ENCODE measurements at regions not wholly inside any gene's neighbourhood (a gene's known extent, or its start where the extent isn't known, plus 50 kb on each side); places are given as distances from the start of the nearest gene placed in this dataset.

GRCh38 chr4:173924561-173924960, 358.9 kb downstream of the FBXO8 start:
- DNase-seq = no peak
- H3K18ac ChIP-seq (ENCODE audit: insufficient read length, low read depth, low read length) = no peak overlapping the region
- no peaks in the 10 kb centered on the region for H3K23me2 ChIP-seq (ENCODE audit: insufficient read length, low read depth, low read length, poor library complexity, severe bottlenecking)
- H4K91ac ChIP-seq (ENCODE audit: insufficient read length, low read depth, low read length) = no peak overlapping the region
- no peak overlapping the region for H3K27ac ChIP-seq (ENCODE audit: insufficient read length, low read depth, low read length)
- H3K9ac ChIP-seq (ENCODE audit: extremely low read depth, insufficient read length, low read length) = no peak overlapping the region
- no peaks in the 10 kb centered on the region for H4K20me1 ChIP-seq (ENCODE audit: control insufficient read depth, insufficient read depth, insufficient read length)
- no peak overlapping the region for H4K8ac ChIP-seq (replicated peaks; ENCODE audit: insufficient read length, low read depth, low read length)
- H3K4me1 ChIP-seq (ENCODE audit: insufficient read depth, low read length) = no peaks in the 10 kb centered on the region; the same call in 1 of the 2 replicates
- H3K27me3 ChIP-seq (ENCODE audit: insufficient read depth, low read length) = no peaks in the 10 kb centered on the region
- no peak overlapping the region for H2BK5ac ChIP-seq (ENCODE audit: insufficient read length, low read length)
- no peaks in the 10 kb centered on the region for H3K79me2 ChIP-seq (ENCODE audit: insufficient read depth, low read length)
- H3K4ac ChIP-seq (ENCODE audit: low read depth, low read length) = no peak overlapping the region
- TF ChIP-seq, protein P1, sequence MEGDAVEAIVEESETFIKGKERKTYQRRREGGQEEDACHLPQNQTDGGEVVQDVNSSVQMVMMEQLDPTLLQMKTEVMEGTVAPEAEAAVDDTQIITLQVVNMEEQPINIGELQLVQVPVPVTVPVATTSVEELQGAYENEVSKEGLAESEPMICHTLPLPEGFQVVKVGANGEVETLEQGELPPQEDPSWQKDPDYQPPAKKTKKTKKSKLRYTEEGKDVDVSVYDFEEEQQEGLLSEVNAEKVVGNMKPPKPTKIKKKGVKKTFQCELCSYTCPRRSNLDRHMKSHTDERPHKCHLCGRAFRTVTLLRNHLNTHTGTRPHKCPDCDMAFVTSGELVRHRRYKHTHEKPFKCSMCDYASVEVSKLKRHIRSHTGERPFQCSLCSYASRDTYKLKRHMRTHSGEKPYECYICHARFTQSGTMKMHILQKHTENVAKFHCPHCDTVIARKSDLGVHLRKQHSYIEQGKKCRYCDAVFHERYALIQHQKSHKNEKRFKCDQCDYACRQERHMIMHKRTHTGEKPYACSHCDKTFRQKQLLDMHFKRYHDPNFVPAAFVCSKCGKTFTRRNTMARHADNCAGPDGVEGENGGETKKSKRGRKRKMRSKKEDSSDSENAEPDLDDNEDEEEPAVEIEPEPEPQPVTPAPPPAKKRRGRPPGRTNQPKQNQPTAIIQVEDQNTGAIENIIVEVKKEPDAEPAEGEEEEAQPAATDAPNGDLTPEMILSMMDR (conservative IDR thresholded peaks at IDR 0.05) = no peak
- WGBS (ENCODE audit: extremely low coverage, insufficient read length, low lambda C conversion rate) = no CpG with 5 or more reads among the region's 4 CpGs
- no peak overlapping the region for H2BK20ac ChIP-seq (ENCODE audit: low read depth, low read length, poor library complexity, severe bottlenecking)
- H3T11ph ChIP-seq (ENCODE audit: low read length) = no peak overlapping the region
- Mint-ChIP-seq H3K4me1 (peaks cover 4 to 6% of the 10 kb centered on the region in 2 experiments; a peak in 3 of 4 replicates), H3K4me3 (no peak overlapping the region), H3K9me3 (no peaks in the 10 kb centered on the region), H3K27ac (no peak overlapping the region; a peak in 1 of 7 replicates), H3K36me3 (ENCODE audit: insufficient read depth in 1 of 3, low read depth in 3 of 3) (no peaks in the 10 kb centered on the region), H3K27me3 (ENCODE audit: low read depth) (no peaks in the 10 kb centered on the region; the same call in 1 of the 2 replicates)
- no peaks in the 10 kb centered on the region for H3K79me1 ChIP-seq (ENCODE audit: insufficient read depth, low read depth, low read length, poor library complexity, severe bottlenecking)
- H2BK12ac ChIP-seq (ENCODE audit: insufficient read length, low read depth, low read length) = no peak overlapping the region
- no peak overlapping the region for H2BK15ac ChIP-seq (ENCODE audit: low read depth, low read length)
- H3K23ac ChIP-seq (ENCODE audit: insufficient read length, low read depth, low read length) = no peak overlapping the region
- H3K4me2 ChIP-seq (ENCODE audit: insufficient read depth, insufficient read length, low read length) = no peak overlapping the region
- no peak overlapping the region for H2AK5ac ChIP-seq (ENCODE audit: insufficient read length, low read length)
- no peak overlapping the region for H2AFZ ChIP-seq (ENCODE audit: low read length)
- H3K56ac ChIP-seq (ENCODE audit: insufficient read length, low read depth, low read length) = no peak overlapping the region
- no peak overlapping the region for H4K5ac ChIP-seq (ENCODE audit: insufficient read length, low read depth, low read length)
- no peaks in the 10 kb centered on the region for H3K9me3 ChIP-seq (ENCODE audit: control insufficient read depth, low read depth, low read length)
- no peak overlapping the region for H3K14ac ChIP-seq (ENCODE audit: insufficient read depth, low read length)
- H2BK120ac ChIP-seq (ENCODE audit: low read depth, low read length, poor library complexity, severe bottlenecking) = no peak overlapping the region
